BLaER1 treated with 17β-estradiol and CSF1 and Interleukin-3, amounts not matched to agents 10 nM and 100 nM (cell line): ENCODE measurements at regions not wholly inside any gene's neighbourhood (a gene's known extent, or its start where the extent isn't known, plus 50 kb on each side); places are given as distances from the start of the nearest gene placed in this dataset.

Experiments
- H3K27ac ChIP-seq, 11 experiments: shearing (Covaris generic); formaldehyde crosslinking; 2 replicates each; pipeline ENCODE4 v1.8.1; 2022
- H3K27me3 ChIP-seq, 11 experiments: shearing (Covaris generic); formaldehyde crosslinking; 2 replicates each; pipeline ENCODE4 v1.8.1; 2022
- H3K36me3 ChIP-seq, 11 experiments: shearing (Covaris generic); formaldehyde crosslinking; 2 replicates each; pipeline ENCODE4 v1.8.1; 2022
- H3K4me1 ChIP-seq, 10 experiments: shearing (Covaris generic); formaldehyde crosslinking; 2 replicates each; pipeline ENCODE4 v1.8.1; 2022
- H3K4me2 ChIP-seq, 11 experiments: shearing (Covaris generic); formaldehyde crosslinking; 2 replicates each; pipeline ENCODE4 v1.8.1; 2022
- H3K4me3 ChIP-seq, 10 experiments: shearing (Covaris generic); formaldehyde crosslinking; 2 replicates each; pipeline ENCODE4 v1.8.1; 2022
- H3K9ac ChIP-seq, 11 experiments: shearing (Covaris generic); formaldehyde crosslinking; 2 replicates each; pipeline ENCODE4 v1.8.1; 2022
- H3K9me3 ChIP-seq, 11 experiments: shearing (Covaris generic); formaldehyde crosslinking; replicated peaks in 1 of 11; 2 replicates each; pipeline ENCODE4 v1.8.1; 2022
- H4K20me1 ChIP-seq, 11 experiments: shearing (Covaris generic); formaldehyde crosslinking; 2 replicates each; pipeline ENCODE4 v1.8.1; 2022
- Cebpa-rat ChIP-seq, 11 experiments: shearing (Covaris generic); IDR thresholded peaks; 2 replicates each; pipeline ENCODE4 v1.8.1; 2022

- no peak overlapping the region for H3K4me2 ChIP-seq
- no peak overlapping the region for H3K27ac ChIP-seq
- H3K4me3 ChIP-seq: no peak overlapping the region
- no peaks in the 10 kb centered on the region for H3K27me3 ChIP-seq
- TF ChIP-seq Cebpa-rat (IDR thresholded peaks at IDR 0.05): no peak
- H3K36me3 ChIP-seq: no peaks in the 10 kb centered on the region
- no peak overlapping the region for H3K9ac ChIP-seq
- no peaks in the 10 kb centered on the region for H3K9me3 ChIP-seq
- no peaks in the 10 kb centered on the region for H3K4me1 ChIP-seq
- no peaks in the 10 kb centered on the region for H4K20me1 ChIP-seq
Measured at GRCh38 chr19:29263305-29264135, 50.6 kb upstream of the UQCRFS1 start.

- no peak for TF ChIP-seq Cebpa-rat (IDR thresholded peaks at IDR 0.05)
- H3K27me3 ChIP-seq: no peaks in the 10 kb centered on the region
Measured at GRCh38 chr19:29264897-29265296, 51.9 kb upstream of the UQCRFS1 start.

GRCh38 chr19:29265436-29265835 lies 52.5 kb upstream of the UQCRFS1 start:
- no peaks in the 10 kb centered on the region for H3K27me3 ChIP-seq
- H3K4me1 ChIP-seq: no peaks in the 10 kb centered on the region
- H3K27ac ChIP-seq: no peak overlapping the region
- no peaks in the 10 kb centered on the region; a peak in 1 of 22 replicates for H4K20me1 ChIP-seq
- H3K9ac ChIP-seq: no peak overlapping the region
- TF ChIP-seq Cebpa-rat (IDR thresholded peaks at IDR 0.05): no peak
- H3K9me3 ChIP-seq: no peaks in the 10 kb centered on the region; a peak in 1 of 22 replicates
- H3K4me2 ChIP-seq: no peak overlapping the region
- no peaks in the 10 kb centered on the region for H3K36me3 ChIP-seq
- H3K4me3 ChIP-seq: no peak overlapping the region

More at GRCh38 chr19:29264897-29265296, 51.9 kb upstream of the UQCRFS1 start:
- no peaks in the 10 kb centered on the region for H3K9me3 ChIP-seq
- no peak overlapping the region for H3K4me2 ChIP-seq
- no peaks in the 10 kb centered on the region for H3K36me3 ChIP-seq
- H3K27ac ChIP-seq: no peak overlapping the region
- no peaks in the 10 kb centered on the region for H4K20me1 ChIP-seq
- H3K4me1 ChIP-seq: no peaks in the 10 kb centered on the region
- no peak overlapping the region for H3K4me3 ChIP-seq
- H3K9ac ChIP-seq: no peak overlapping the region

GRCh38 chr19:29266001-29266400 lies 53.0 kb upstream of the UQCRFS1 start:
- Histone ChIP-seq H3K4me1 (no peaks in the 10 kb centered on the region), H3K36me3 (no peaks in the 10 kb centered on the region), H3K27me3 (no peaks in the 10 kb centered on the region)

GRCh38 chr19:29266603-29267002 lies 53.7 kb upstream of the UQCRFS1 start:
- Histone ChIP-seq H3K27ac (no peak overlapping the region), H3K9me3 (peaks cover 0 to 12% (median 6%) of the 10 kb centered on the region in 11 experiments; a peak in 7 of 22 replicates), H4K20me1 (no peaks in the 10 kb centered on the region; a peak in 1 of 22 replicates), H3K9ac (no peak overlapping the region), H3K4me3 (no peak overlapping the region), H3K4me1 (no peaks in the 10 kb centered on the region), H3K4me2 (no peak overlapping the region), H3K27me3 (no peaks in the 10 kb centered on the region), H3K36me3 (no peaks in the 10 kb centered on the region)
- no peak for TF ChIP-seq Cebpa-rat (IDR thresholded peaks at IDR 0.05)

More at GRCh38 chr19:29266001-29266400, 53.0 kb upstream of the UQCRFS1 start:
- H3K4me2 ChIP-seq: no peak overlapping the region
- TF ChIP-seq Cebpa-rat (IDR thresholded peaks at IDR 0.05): no peak
- no peak overlapping the region for H3K27ac ChIP-seq
- no peak overlapping the region for H3K4me3 ChIP-seq
- no peaks in the 10 kb centered on the region; a peak in 1 of 22 replicates for H4K20me1 ChIP-seq
- peaks cover 0 to 6% (median 1%) of the 10 kb centered on the region in 11 experiments; a peak in 7 of 22 replicates for H3K9me3 ChIP-seq
- H3K9ac ChIP-seq: no peak overlapping the region

GRCh38 chr19:29267701-29268100 lies 54.8 kb upstream of the UQCRFS1 start:
- no peak for TF ChIP-seq Cebpa-rat (IDR thresholded peaks at IDR 0.05)
- no peaks in the 10 kb centered on the region for H3K4me1 ChIP-seq
- no peak overlapping the region for H3K9ac ChIP-seq
- no peak overlapping the region for H3K4me3 ChIP-seq
- H3K27me3 ChIP-seq: no peaks in the 10 kb centered on the region
- H3K4me2 ChIP-seq: no peak overlapping the region
- no peaks in the 10 kb centered on the region; a peak in 1 of 22 replicates for H4K20me1 ChIP-seq
- H3K9me3 ChIP-seq: peaks cover 0 to 13% (median 6%) of the 10 kb centered on the region in 11 experiments; a peak in 7 of 22 replicates
- no peak overlapping the region for H3K27ac ChIP-seq
- no peaks in the 10 kb centered on the region for H3K36me3 ChIP-seq

GRCh38 chr19:29268103-29268502 lies 55.2 kb upstream of the UQCRFS1 start:
- TF ChIP-seq Cebpa-rat (IDR thresholded peaks at IDR 0.05): no peak
- Histone ChIP-seq H3K9ac (no peak overlapping the region), H4K20me1 (no peaks in the 10 kb centered on the region; a peak in 1 of 22 replicates), H3K9me3 (peaks cover 0 to 13% (median 6%) of the 10 kb centered on the region in 11 experiments; a peak in 7 of 22 replicates), H3K4me2 (no peak overlapping the region), H3K4me1 (no peaks in the 10 kb centered on the region), H3K27ac (no peak overlapping the region), H3K27me3 (no peaks in the 10 kb centered on the region), H3K36me3 (no peaks in the 10 kb centered on the region), H3K4me3 (no peak overlapping the region)

- Histone ChIP-seq H4K20me1 (no peaks in the 10 kb centered on the region; a peak in 1 of 22 replicates), H3K4me1 (no peaks in the 10 kb centered on the region), H3K27ac (no peak overlapping the region), H3K4me3 (no peak overlapping the region), H3K36me3 (no peaks in the 10 kb centered on the region), H3K27me3 (no peaks in the 10 kb centered on the region), H3K4me2 (no peak overlapping the region), H3K9ac (no peak overlapping the region), H3K9me3 (peaks cover 0 to 13% (median 6%) of the 10 kb centered on the region in 11 experiments; a peak in 7 of 22 replicates)
- TF ChIP-seq Cebpa-rat (IDR thresholded peaks at IDR 0.05): no peak
Measured at GRCh38 chr19:29268721-29269393, 55.9 kb upstream of the UQCRFS1 start.

GRCh38 chr19:29269641-29270040 lies 56.7 kb upstream of the UQCRFS1 start:
- no peaks in the 10 kb centered on the region for H3K27me3 ChIP-seq
- no peak overlapping the region for H3K27ac ChIP-seq
- no peak for TF ChIP-seq Cebpa-rat (IDR thresholded peaks at IDR 0.05)
- no peaks in the 10 kb centered on the region for H3K36me3 ChIP-seq
- H3K9me3 ChIP-seq: peaks cover 0 to 13% (median 6%) of the 10 kb centered on the region in 11 experiments; a peak in 7 of 22 replicates
- no peak overlapping the region for H3K9ac ChIP-seq
- no peaks in the 10 kb centered on the region; a peak in 1 of 22 replicates for H4K20me1 ChIP-seq
- H3K4me1 ChIP-seq: no peaks in the 10 kb centered on the region
- H3K4me3 ChIP-seq: no peak overlapping the region
- no peak overlapping the region for H3K4me2 ChIP-seq
